HG03159 (cell line): ENCODE measurements at regions not wholly inside any gene's neighbourhood (a gene's known extent, or its start where the extent isn't known, plus 50 kb on each side); places are given as distances from the start of the nearest gene placed in this dataset.
"Not testable (repeated sequence)": the region's sequence is repeated elsewhere in the genome, so short reads cannot be mapped to it uniquely, and the experiment has no call there.

ENCODE experiments used
- ATAC-seq: cut with Tn5 transposase; IDR thresholded peaks from one replicate; pipeline ENCODE4 v1.9.1; 2021; ENCODE audit warnings: mild to moderate bottlenecking, moderate library complexity; ENCODE audit not compliant: unreplicated experiment

- no peak for ATAC-seq
These were observed 226.0 kb downstream of the AEBP2 start for GRCh38 chr12:19665121-19665900.

- ATAC-seq, result no peak
These were observed 226.8 kb downstream of the AEBP2 start for GRCh38 chr12:19666070-19666469.

- ATAC-seq, result no peak
These were observed 230.5 kb downstream of the AEBP2 start for GRCh38 chr12:19669793-19670192.

- no peak for ATAC-seq
These were observed 232.4 kb downstream of the AEBP2 start for GRCh38 chr12:19671695-19672094.

- no peak for ATAC-seq
These were observed 235.1 kb downstream of the AEBP2 start for GRCh38 chr12:19674437-19674836.

- peak; percentile 60 for ATAC-seq
These were observed 236.1 kb downstream of the AEBP2 start for GRCh38 chr12:19675361-19675760.

GRCh38 chr12:19678501-19678900, 239.2 kb downstream of the AEBP2 start:
- not testable (repeated sequence) for ATAC-seq

GRCh38 chr12:19681007-19681406, 241.7 kb downstream of the AEBP2 start:
- no peak for ATAC-seq

GRCh38 chr12:19683178-19683927, 244.1 kb downstream of the AEBP2 start:
- no peak for ATAC-seq

- ATAC-seq, result no peak
These were observed 248.1 kb downstream of the AEBP2 start for GRCh38 chr12:19687371-19687770.

- no peak for ATAC-seq
These were observed 249.2 kb downstream of the AEBP2 start for GRCh38 chr12:19688532-19688931.

GRCh38 chr12:19689226-19689625, 249.9 kb downstream of the AEBP2 start:
- no peak for ATAC-seq

- ATAC-seq, result no peak
These were observed 250.6 kb downstream of the AEBP2 start for GRCh38 chr12:19689801-19690472.

GRCh38 chr12:19692091-19692490, 252.8 kb downstream of the AEBP2 start:
- ATAC-seq, result no peak

- ATAC-seq, result no peak
These were observed 253.3 kb downstream of the AEBP2 start for GRCh38 chr12:19692566-19692965.

GRCh38 chr12:19694627-19695026, 255.3 kb downstream of the AEBP2 start:
- no peak for ATAC-seq

GRCh38 chr12:19695244-19696098, 256.2 kb downstream of the AEBP2 start:
- ATAC-seq, result no peak

- ATAC-seq, result no peak
These were observed 261.7 kb downstream of the AEBP2 start for GRCh38 chr12:19700969-19701368.

- no peak for ATAC-seq
These were observed 265.7 kb downstream of the AEBP2 start for GRCh38 chr12:19704966-19705365.

- ATAC-seq, result no peak
These were observed 267.6 kb downstream of the AEBP2 start for GRCh38 chr12:19706936-19707335.

GRCh38 chr12:19707948-19708409, 268.7 kb downstream of the AEBP2 start:
- ATAC-seq, result no peak
